ENCODE measurements at regions not wholly inside any gene's neighbourhood (a gene's known extent, or its start where the extent isn't known, plus 50 kb on each side); places are given as distances from the start of the nearest gene placed in this dataset.

- 83% methylated on average over 5 of the region's 5 CpGs; no CpG with 5 or more reads in 1 of the 2 experiments for WGBS, 2 experiments (ENCODE audit: extremely low coverage in 1 of 2, insufficient coverage in 1 of 2, insufficient read length in 1 of 2, insufficient replicate concordance in 2 of 2, low coverage in 1 of 2, low lambda C conversion rate in 2 of 2, missing lambda C conversion rate in 1 of 2)
- Histone ChIP-seq H3K4me3 (ENCODE audit: extremely low read depth in 1 of 4, insufficient read depth in 2 of 4, low read depth in 3 of 4, low read length in 4 of 4) (no peak overlapping the region), H2BK12ac (ENCODE audit: low read depth, low read length) (no peak overlapping the region), H3K79me2 (ENCODE audit: control insufficient read depth in 1 of 2, insufficient read depth in 2 of 2, low read length in 2 of 2) (no peaks in the 10 kb centered on the region), H2BK15ac (ENCODE audit: low read length) (no peak overlapping the region), H3K27ac (ENCODE audit: low read depth, low read length) (no peak overlapping the region), H2AFZ (ENCODE audit: low read length) (no peak overlapping the region), H3K27me3 (replicated peaks in 1 of 4; ENCODE audit: control insufficient read depth in 3 of 4, extremely low read depth in 1 of 4, insufficient read depth in 3 of 4, low read length in 3 of 4) (peaks cover 0 to 3% (median 0%) of the 10 kb centered on the region in 4 experiments; a peak in 1 of 7 replicates), H2BK5ac (ENCODE audit: low read depth, low read length) (no peak overlapping the region), H3K56ac (replicated peaks; ENCODE audit: insufficient read length, low read depth, low read length) (no peak overlapping the region), H3K4ac (replicated peaks; ENCODE audit: insufficient read length, low read depth, low read length) (no peak overlapping the region), H3K9ac (replicated peaks in 1 of 4; ENCODE audit: extremely low read depth in 1 of 4, low read depth in 3 of 4, low read length in 3 of 4) (no peak overlapping the region), H3K4me1 (replicated peaks in 1 of 4; ENCODE audit: control insufficient read depth in 3 of 4, insufficient read depth in 4 of 4, low read length in 3 of 4) (peaks cover 0 to 2% (median 0%) of the 10 kb centered on the region in 4 experiments; a peak in 3 of 7 replicates), H3K4me2 (ENCODE audit: insufficient read depth in 1 of 2, low read depth in 2 of 2, low read length in 2 of 2) (no peak overlapping the region), H3K14ac (ENCODE audit: insufficient read length) (no peak overlapping the region), H4K5ac (ENCODE audit: insufficient read length, low read depth, low read length) (no peak overlapping the region), H3K36me3 (ENCODE audit: control insufficient read depth in 2 of 4, insufficient read depth in 4 of 4, low read length in 3 of 4) (no peaks in the 10 kb centered on the region), H4K91ac (replicated peaks; ENCODE audit: insufficient read length, low read length) (no peak overlapping the region), H2BK120ac (replicated peaks; ENCODE audit: low read depth, low read length) (no peak overlapping the region), H3K9me3 (ENCODE audit: insufficient read depth in 2 of 2, low read depth in 1 of 2, low read length in 1 of 2) (no peaks in the 10 kb centered on the region), H4K8ac (ENCODE audit: extremely low read depth, insufficient read depth, low read length) (no peak overlapping the region), H2AK5ac (ENCODE audit: low read depth, low read length) (no peak overlapping the region), H3K23me2 (ENCODE audit: low read depth, low read length) (no peaks in the 10 kb centered on the region), H3K18ac (ENCODE audit: extremely low read depth, low read length) (no peak overlapping the region), H2BK20ac (ENCODE audit: low read length) (no peak overlapping the region), H4K20me1 (replicated peaks in 1 of 2; ENCODE audit: control insufficient read depth in 1 of 2, insufficient read depth in 2 of 2, low read length in 2 of 2) (no peaks in the 10 kb centered on the region), H3K79me1 (ENCODE audit: low read depth, low read length) (no peaks in the 10 kb centered on the region), H3K23ac (ENCODE audit: insufficient read length) (no peak overlapping the region)
- POLR2A ChIA-PET (ENCODE audit: partially characterized antibody) = no interaction called here
- CTCF ChIA-PET (ENCODE audit: partially characterized antibody) = interaction anchor here (1.3 to 2.3 kb wide), 4 partner anchors 9 to 89 kb away, joined by 3 to 6 read pairs (median 4); no protein-coding TSS in a partner anchor
- DNase-seq (ENCODE audit: low read depth in 1 of 2, low spot score in 2 of 2) (no peak), FAIRE-seq (no peak)
- TF ChIP-seq HDAC2 (IDR thresholded peaks at IDR 0.05; ENCODE audit: borderline replicate concordance in 1 of 2, low read depth in 2 of 2, low read length in 2 of 2) (no peak), CHD2 (IDR thresholded peaks at IDR 0.05; ENCODE audit: low read length) (no peak), MAFK (IDR thresholded peaks at IDR 0.05; ENCODE audit: low read depth, low read length) (no peak), ZNF274 (IDR thresholded peaks at IDR 0.05; ENCODE audit: borderline replicate concordance, extremely low read depth, low read length) (no peak), TBP (IDR thresholded peaks at IDR 0.05; ENCODE audit: low read depth, low read length) (no peak), RNF2 (IDR thresholded peaks at IDR 0.05; ENCODE audit: borderline replicate concordance, low read depth, low read length, missing control alignments, poor library complexity, severe bottlenecking) (no peak), SAP30 (IDR thresholded peaks at IDR 0.05; ENCODE audit: insufficient read depth, insufficient replicate concordance, low read length) (no peak), CHD1 (IDR thresholded peaks at IDR 0.05; ENCODE audit: low read depth, low read length) (no peak), BACH1 (IDR thresholded peaks at IDR 0.05; ENCODE audit: low read length) (no peak), RAD21 (IDR thresholded peaks at IDR 0.05 in 1 of 2, conservative IDR thresholded peaks at IDR 0.05 in 1 of 2; ENCODE audit: low read depth in 2 of 2, low read length in 2 of 2) (no peak), RBBP5 (IDR thresholded peaks at IDR 0.05; ENCODE audit: borderline replicate concordance, low read depth, low read length) (no peak), RFX5 (IDR thresholded peaks at IDR 0.05; ENCODE audit: borderline replicate concordance, low read depth, low read length) (no peak)
- TF ChIP-seq, protein P1, sequence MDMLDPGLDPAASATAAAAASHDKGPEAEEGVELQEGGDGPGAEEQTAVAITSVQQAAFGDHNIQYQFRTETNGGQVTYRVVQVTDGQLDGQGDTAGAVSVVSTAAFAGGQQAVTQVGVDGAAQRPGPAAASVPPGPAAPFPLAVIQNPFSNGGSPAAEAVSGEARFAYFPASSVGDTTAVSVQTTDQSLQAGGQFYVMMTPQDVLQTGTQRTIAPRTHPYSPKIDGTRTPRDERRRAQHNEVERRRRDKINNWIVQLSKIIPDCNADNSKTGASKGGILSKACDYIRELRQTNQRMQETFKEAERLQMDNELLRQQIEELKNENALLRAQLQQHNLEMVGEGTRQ (IDR thresholded peaks at IDR 0.05; ENCODE audit: low read length) = no peak
Measured at GRCh38 chr2:120402067-120402433, 56.1 kb downstream of the INHBB start.
